ENCODE measurements at regions not wholly inside any gene's neighbourhood (a gene's known extent, or its start where the extent isn't known, plus 50 kb on each side); places are given as distances from the start of the nearest gene placed in this dataset.

DNA sequence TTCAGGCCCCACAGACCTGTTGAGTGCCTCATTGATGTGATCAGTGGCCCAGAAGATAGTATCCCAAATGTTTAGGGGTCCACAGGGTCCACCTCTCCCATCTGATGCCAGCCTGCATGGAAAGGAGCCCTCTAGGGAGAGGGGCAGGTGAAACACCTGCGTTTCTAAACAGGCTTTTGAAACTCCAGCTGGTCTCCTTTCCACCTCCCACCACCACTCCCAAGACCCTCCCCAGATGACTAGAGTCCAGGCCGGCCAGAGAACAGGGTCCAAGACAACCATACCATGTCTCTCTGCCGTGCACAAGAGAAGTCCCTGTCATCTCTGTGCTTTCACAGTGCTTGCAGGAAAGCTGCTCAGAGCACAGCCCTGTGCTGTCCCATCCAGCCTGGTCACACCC is 105.0 kb upstream of the NANOS1 start:
- H3K4me3 ChIP-seq (replicated peaks; ENCODE audit: low read depth, low read length): no peak overlapping the region
- H3K27me3 ChIP-seq (replicated peaks; ENCODE audit: control insufficient read depth, insufficient read depth, low read length): no peaks in the 10 kb centered on the region; the same call in none of the 2 replicates
- H3K36me3 ChIP-seq (ENCODE audit: control insufficient read depth, insufficient read depth, low read length): no peaks in the 10 kb centered on the region
- TF ChIP-seq, protein P1, sequence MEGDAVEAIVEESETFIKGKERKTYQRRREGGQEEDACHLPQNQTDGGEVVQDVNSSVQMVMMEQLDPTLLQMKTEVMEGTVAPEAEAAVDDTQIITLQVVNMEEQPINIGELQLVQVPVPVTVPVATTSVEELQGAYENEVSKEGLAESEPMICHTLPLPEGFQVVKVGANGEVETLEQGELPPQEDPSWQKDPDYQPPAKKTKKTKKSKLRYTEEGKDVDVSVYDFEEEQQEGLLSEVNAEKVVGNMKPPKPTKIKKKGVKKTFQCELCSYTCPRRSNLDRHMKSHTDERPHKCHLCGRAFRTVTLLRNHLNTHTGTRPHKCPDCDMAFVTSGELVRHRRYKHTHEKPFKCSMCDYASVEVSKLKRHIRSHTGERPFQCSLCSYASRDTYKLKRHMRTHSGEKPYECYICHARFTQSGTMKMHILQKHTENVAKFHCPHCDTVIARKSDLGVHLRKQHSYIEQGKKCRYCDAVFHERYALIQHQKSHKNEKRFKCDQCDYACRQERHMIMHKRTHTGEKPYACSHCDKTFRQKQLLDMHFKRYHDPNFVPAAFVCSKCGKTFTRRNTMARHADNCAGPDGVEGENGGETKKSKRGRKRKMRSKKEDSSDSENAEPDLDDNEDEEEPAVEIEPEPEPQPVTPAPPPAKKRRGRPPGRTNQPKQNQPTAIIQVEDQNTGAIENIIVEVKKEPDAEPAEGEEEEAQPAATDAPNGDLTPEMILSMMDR (IDR thresholded peaks at IDR 0.05; ENCODE audit: insufficient read depth, low read length, poor library complexity, severe bottlenecking): no peak
- DNase-seq (ENCODE audit: extremely low read depth, insufficient read length): no peak

DNA sequence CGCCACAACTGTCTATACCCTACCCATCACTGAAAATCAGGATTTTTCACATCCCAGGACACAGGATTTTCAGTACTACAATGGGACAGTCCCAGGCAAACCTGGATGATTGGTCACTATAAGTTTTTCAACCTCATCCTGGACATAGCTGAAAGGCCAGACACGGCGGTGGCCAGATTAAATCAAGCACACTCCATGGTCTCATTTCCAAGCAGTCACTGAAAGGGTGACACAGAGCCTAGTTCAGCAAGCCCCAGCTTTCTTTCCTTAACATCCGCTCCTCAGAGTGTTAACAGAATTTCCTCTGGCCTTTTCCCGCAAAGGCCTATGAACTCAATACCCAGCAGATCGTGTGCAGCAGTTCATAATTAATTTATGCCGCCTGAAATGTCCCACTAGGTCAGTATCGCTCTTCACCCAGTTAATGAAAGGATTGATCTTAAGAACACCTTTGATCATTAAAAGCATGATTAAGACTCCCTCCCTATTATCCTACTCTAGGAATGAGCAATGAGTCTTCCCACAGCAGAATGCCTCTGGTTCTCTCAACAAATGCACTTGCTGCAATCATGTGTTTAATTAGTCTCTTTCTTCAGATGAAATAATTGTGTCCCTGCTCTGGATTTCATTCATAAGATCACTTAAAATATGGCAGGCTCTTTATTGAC is 104.0 kb upstream of the NANOS1 start:
- Histone ChIP-seq H3K36me3 (ENCODE audit: control insufficient read depth, insufficient read depth, low read length) (no peaks in the 10 kb centered on the region), H3K4me3 (replicated peaks; ENCODE audit: low read depth, low read length) (no peak overlapping the region), H3K27me3 (replicated peaks; ENCODE audit: control insufficient read depth, insufficient read depth, low read length) (no peaks in the 10 kb centered on the region; the same call in none of the 2 replicates)
- TF ChIP-seq, protein P1 (IDR thresholded peaks at IDR 0.05; ENCODE audit: insufficient read depth, low read length, poor library complexity, severe bottlenecking): no peak
- DNase-seq (ENCODE audit: extremely low read depth, insufficient read length): no peak

DNA sequence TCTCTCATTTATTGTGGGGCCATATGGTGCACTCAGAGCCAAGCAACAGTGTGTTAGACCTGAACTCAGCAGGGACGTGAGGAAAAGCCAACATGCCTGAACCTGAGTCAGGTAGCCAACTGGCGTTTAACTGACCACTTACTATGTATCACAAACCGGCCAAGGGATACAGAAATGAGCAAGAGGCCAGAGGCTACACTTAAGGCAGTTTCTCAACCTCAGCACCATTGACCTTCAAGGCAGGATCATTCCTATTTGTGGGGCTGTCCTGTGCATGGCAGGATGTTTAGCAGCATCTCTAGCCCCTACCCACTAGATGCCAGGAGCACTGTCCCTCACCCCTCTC is 103.5 kb upstream of the NANOS1 start:
- H3K4me3 ChIP-seq (replicated peaks; ENCODE audit: low read depth, low read length): no peak overlapping the region
- TF ChIP-seq, protein P1 (IDR thresholded peaks at IDR 0.05; ENCODE audit: insufficient read depth, low read length, poor library complexity, severe bottlenecking): no peak
- no peak for DNase-seq (ENCODE audit: extremely low read depth, insufficient read length)
- no peaks in the 10 kb centered on the region for H3K36me3 ChIP-seq (ENCODE audit: control insufficient read depth, insufficient read depth, low read length)
- no peaks in the 10 kb centered on the region; the same call in none of the 2 replicates for H3K27me3 ChIP-seq (replicated peaks; ENCODE audit: control insufficient read depth, insufficient read depth, low read length)

DNA sequence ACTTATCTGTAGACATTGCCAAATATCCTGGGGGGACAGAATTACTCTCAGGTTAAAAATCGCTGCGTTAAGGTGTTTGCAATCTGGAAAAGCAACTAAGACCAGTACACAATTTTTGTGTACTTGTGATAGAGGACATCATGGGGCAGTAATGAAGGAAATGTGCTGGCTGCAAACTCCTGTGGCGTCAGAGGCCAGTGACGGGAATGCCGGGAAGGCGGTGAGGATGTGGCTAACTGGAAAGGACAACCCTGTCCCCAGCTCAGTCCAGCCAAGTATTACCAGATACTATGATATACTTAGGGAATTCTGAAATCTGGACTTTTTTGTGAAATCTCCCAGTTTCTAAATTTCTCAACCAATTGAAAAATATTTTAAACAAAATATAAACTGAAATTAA is 103.1 kb upstream of the NANOS1 start:
- no peak for DNase-seq (ENCODE audit: extremely low read depth, insufficient read length)
- no peaks in the 10 kb centered on the region; the same call in none of the 2 replicates for H3K27me3 ChIP-seq (replicated peaks; ENCODE audit: control insufficient read depth, insufficient read depth, low read length)
- no peak overlapping the region for H3K4me3 ChIP-seq (replicated peaks; ENCODE audit: low read depth, low read length)
- TF ChIP-seq, protein P1 (IDR thresholded peaks at IDR 0.05; ENCODE audit: insufficient read depth, low read length, poor library complexity, severe bottlenecking): no peak
- H3K36me3 ChIP-seq (ENCODE audit: control insufficient read depth, insufficient read depth, low read length): no peaks in the 10 kb centered on the region

DNA sequence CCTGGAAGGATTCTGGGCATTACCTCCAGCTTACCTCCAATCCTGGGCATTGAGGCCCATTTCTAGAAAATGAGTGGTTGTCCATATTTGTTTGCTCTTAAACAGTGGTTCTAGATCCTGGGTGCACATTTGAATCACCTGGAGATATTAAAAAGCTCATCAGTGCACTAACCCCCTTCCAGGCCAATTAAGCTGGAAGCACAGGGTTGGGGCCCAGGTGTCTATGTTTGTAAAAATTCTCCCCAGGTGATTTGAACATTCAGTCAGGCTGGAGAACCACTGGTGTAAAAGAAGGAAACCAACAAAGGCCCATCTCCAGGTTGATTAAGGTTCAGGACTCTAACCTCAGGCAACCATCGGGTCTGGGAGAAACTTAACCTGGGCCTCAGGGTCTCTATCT is 102.6 kb upstream of the NANOS1 start:
- Histone ChIP-seq H3K27me3 (replicated peaks; ENCODE audit: control insufficient read depth, insufficient read depth, low read length) (no peaks in the 10 kb centered on the region; the same call in none of the 2 replicates), H3K36me3 (ENCODE audit: control insufficient read depth, insufficient read depth, low read length) (no peaks in the 10 kb centered on the region), H3K4me3 (replicated peaks; ENCODE audit: low read depth, low read length) (no peak overlapping the region)
- TF ChIP-seq, protein P1 (IDR thresholded peaks at IDR 0.05; ENCODE audit: insufficient read depth, low read length, poor library complexity, severe bottlenecking): no peak
- DNase-seq (ENCODE audit: extremely low read depth, insufficient read length): no peak

DNA sequence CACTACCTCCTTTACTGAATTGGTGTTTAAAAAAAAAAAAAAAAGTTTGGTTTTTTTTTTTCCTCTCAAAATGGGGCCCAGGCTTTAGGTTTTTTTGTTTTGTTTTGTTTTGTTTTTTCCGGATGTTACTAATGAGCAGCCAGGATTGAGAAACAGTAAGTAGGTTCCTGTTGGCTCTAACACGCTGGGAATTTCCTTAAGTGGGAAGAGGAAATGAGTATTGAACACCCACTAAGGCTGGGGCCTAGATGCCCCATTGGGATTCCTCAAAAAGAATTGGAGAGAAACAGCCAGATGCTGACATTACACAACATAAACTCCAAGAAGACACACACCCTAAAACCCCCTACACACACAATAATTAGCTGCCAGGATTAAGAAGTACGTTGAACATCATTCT is 102.2 kb upstream of the NANOS1 start:
- Histone ChIP-seq H3K4me3 (replicated peaks; ENCODE audit: low read depth, low read length) (no peak overlapping the region), H3K27me3 (replicated peaks; ENCODE audit: control insufficient read depth, insufficient read depth, low read length) (no peaks in the 10 kb centered on the region; the same call in none of the 2 replicates), H3K36me3 (ENCODE audit: control insufficient read depth, insufficient read depth, low read length) (no peaks in the 10 kb centered on the region)
- no peak for DNase-seq (ENCODE audit: extremely low read depth, insufficient read length)
- TF ChIP-seq, protein P1 (IDR thresholded peaks at IDR 0.05; ENCODE audit: insufficient read depth, low read length, poor library complexity, severe bottlenecking): no peak
